Transverse colon (tissue), 4 donors: ENCODE measurements at regions not wholly inside any gene's neighbourhood (a gene's known extent, or its start where the extent isn't known, plus 50 kb on each side); places are given as distances from the start of the nearest gene placed in this dataset.
"Not testable (repeated sequence)": the region's sequence is repeated elsewhere in the genome, so short reads cannot be mapped to it uniquely, and the experiment has no call there.

Source experiments
- DNase-seq: peaks from one replicate; pipeline ENCODE4 v3.0.0-alpha.2; 2019
- H3K27ac ChIP-seq, 4 donors: fragments of 200-600 bp; sonication (generic); 2 replicates each; pipeline ENCODE4 v1.5.1; 2016 to 2018; ENCODE audit warnings: inconsistent platforms in 4 of 4
- H3K27me3 ChIP-seq: fragments of 200-600 bp; sonication (generic); 2 replicates; pipeline ENCODE4 v1.5.1; 2017; ENCODE audit warnings: inconsistent platforms
- H3K36me3 ChIP-seq, 4 donors: fragments of 200-600 bp; sonication (generic); 2 replicates each; pipeline ENCODE4 v1.5.1; 2017 to 2019; ENCODE audit warnings: inconsistent platforms in 4 of 4
- H3K4me1 ChIP-seq, 4 donors: fragments of 200-600 bp; sonication (generic); 2 replicates each; pipeline ENCODE4 v1.5.1; 2017 to 2020; ENCODE audit warnings: inconsistent platforms in 4 of 4
- H3K4me3 ChIP-seq, 4 donors: fragments of 200-600 bp; sonication (generic); 1 replicate in 1 of 4; 2 replicates in 3 of 4; pipeline versions ENCODE4 v1.5.1 to v1.6.1; 2017 to 2019; ENCODE audit warnings: inconsistent platforms in 4 of 4
- H3K9me3 ChIP-seq, 2 donors: fragments of 200-600 bp; sonication (generic); 2 replicates each; pipeline ENCODE4 v1.5.1; 2017 to 2019; ENCODE audit warnings: inconsistent platforms in 2 of 2
- EP300 ChIP-seq: sonication (generic); formaldehyde crosslinking; IDR thresholded peaks from one replicate; pipeline ENCODE4 v1.6.1; 2017; ENCODE audit warnings: antibody characterized with exemption, low read depth
- POLR2A ChIP-seq: fragments of 450-650 bp; IDR thresholded peaks from one replicate; pipeline ENCODE4 v1.6.1; 2016; ENCODE audit warnings: antibody characterized with exemption, mild to moderate bottlenecking, moderate library complexity
- POLR2AphosphoS5 ChIP-seq, 3 donors: sonication (generic); formaldehyde crosslinking; IDR thresholded peaks; one replicate each; pipeline ENCODE4 v1.6.1; 2016; ENCODE audit warnings: antibody characterized with exemption in 3 of 3
- WGBS, 2 donors: methylation state at CpG; one replicate each; pipeline ENCODE4 v1.1.5; 2018; ENCODE audit warnings: low coverage in 1 of 2; 5-methylcytosine and 5-hydroxymethylcytosine counted together
- in situ Hi-C, 4 donors: fragments of 200-750 bp; cut with MboI; loops; one replicate each; pipeline versions ENCODE4 v1.15.0 to v1.15.1; 2017; ENCODE audit warnings: low sequenced_read_pairs in 3 of 4, low pct_ligation_motif_present in 1 of 4, low pct_unique_long_range_greater_than_20kb in 1 of 4
- intact Hi-C: fragments of 100-400 bp; cut with DNase I; formaldehyde crosslinking; loops from one replicate; pipeline ENCODE4 v1.15.1; 2023; ENCODE audit warnings: low total_unique reads
- TF ChIP-seq, protein P1 (sequence below), 5 experiments: fragments of 200-600 bp in 3 of 5; fragments of 450-650 bp in 2 of 5; sonication (generic) in 3 of 5; IDR thresholded peaks; 1 replicate in 2 of 5; 2 replicates in 3 of 5; pipeline ENCODE4 v1.5.1; 2016 to 2017; ENCODE audit warnings: antibody characterized with exemption in 5 of 5, inconsistent platforms in 3 of 5, mild to moderate bottlenecking in 2 of 5, moderate library complexity in 1 of 5

DNA sequence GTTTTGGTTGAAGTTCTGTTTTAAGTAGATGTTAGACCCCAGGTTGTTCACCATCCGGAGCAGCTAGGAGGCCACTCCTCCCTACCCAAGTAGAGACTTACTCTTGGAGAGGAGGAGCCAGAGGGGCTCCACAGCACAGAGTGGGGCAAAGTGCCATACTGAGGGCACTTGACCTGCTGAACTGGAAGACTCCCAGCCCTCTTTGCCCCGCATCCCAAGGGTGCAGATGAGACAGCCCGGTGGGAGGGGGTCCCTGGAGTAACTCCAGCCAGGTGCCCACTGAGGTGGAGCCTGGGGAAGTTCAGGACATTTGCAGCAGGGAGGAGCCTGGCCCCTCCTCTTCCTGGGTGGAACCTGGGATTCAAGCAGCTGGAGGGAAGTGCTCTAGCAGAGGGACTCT is 102.1 kb upstream of the GPR6 start:
- WGBS, 2 donors: 84% methylated on average over 3 of the region's 3 CpGs; no CpG with 5 or more reads in 1 of the 2 donors
- in situ Hi-C loops: no loop called here
- H3K4me1 ChIP-seq: no peaks in the 10 kb centered on the region

DNA sequence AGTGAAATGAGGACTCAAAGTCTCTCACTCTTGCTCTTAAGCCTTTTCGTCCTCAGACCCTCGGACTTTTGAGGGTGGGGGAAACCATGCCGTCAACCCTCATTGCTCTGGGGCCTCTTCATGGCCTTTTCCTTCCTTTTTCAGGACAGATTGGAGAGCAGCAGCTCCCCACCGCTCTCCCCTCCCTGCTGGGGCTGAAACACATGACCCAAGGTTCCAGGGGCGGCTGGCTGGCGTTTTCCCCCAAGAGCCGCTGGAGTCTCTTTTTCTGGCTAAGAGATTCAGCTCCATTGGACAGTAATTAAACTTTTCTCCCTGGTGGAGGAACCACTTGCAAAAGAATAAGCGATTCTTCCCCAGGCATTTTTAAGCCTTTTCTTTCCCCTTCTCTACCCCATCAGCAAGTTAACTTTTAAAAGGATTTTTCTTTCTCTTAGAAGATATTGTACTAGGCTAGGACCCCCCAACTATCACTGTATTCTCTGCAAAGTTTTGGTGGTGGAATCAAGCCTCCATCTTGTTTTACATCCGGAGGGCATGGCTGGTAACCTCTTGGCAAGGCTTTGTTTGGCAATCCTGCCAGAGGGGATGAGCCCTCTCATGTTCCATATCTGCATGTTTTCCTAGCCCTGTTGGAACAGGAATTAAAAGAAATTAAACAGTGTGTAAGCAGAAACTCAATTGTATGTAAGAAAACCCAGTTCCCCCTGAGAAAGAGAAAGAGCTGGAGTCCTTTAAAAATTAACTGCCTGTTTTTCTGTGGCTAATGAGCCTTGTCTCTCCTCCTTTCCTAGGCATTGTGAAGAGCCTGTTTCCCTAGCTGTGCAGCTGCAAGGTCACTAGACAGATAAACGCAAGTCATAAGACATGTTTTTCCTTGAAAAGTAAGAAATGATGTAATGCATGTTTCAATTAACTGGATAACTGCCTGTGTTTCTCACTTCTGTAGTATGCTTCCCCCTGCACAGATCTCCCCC is 100.8 kb upstream of the GPR6 start:
- in situ Hi-C loops (no loop called here), intact Hi-C loops (no loop called here)
- Histone ChIP-seq H3K36me3 (no peaks in the 10 kb centered on the region), H3K4me3 (no peak overlapping the region), H3K27me3 (no peaks in the 10 kb centered on the region), H3K27ac (no peak overlapping the region), H3K9me3 (no peaks in the 10 kb centered on the region), H3K4me1 (no peaks in the 10 kb centered on the region)
- TF ChIP-seq, protein P1, sequence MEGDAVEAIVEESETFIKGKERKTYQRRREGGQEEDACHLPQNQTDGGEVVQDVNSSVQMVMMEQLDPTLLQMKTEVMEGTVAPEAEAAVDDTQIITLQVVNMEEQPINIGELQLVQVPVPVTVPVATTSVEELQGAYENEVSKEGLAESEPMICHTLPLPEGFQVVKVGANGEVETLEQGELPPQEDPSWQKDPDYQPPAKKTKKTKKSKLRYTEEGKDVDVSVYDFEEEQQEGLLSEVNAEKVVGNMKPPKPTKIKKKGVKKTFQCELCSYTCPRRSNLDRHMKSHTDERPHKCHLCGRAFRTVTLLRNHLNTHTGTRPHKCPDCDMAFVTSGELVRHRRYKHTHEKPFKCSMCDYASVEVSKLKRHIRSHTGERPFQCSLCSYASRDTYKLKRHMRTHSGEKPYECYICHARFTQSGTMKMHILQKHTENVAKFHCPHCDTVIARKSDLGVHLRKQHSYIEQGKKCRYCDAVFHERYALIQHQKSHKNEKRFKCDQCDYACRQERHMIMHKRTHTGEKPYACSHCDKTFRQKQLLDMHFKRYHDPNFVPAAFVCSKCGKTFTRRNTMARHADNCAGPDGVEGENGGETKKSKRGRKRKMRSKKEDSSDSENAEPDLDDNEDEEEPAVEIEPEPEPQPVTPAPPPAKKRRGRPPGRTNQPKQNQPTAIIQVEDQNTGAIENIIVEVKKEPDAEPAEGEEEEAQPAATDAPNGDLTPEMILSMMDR (IDR thresholded peaks at IDR 0.05): no peak
- no peak for TF ChIP-seq POLR2A
- no peak for TF ChIP-seq POLR2AphosphoS5 (IDR thresholded peaks at IDR 0.05)
- TF ChIP-seq EP300: no peak
- 79 to 83% methylated on average over 5 to 10 of the region's 10 CpGs for WGBS, 2 donors
- no peak for DNase-seq

More for the DNA sequence above, 102.1 kb upstream of the GPR6 start:
- H3K27ac ChIP-seq: no peak overlapping the region
- H3K4me3 ChIP-seq: no peak overlapping the region
- intact Hi-C loops: no loop called here
- no peak for DNase-seq
- no peaks in the 10 kb centered on the region for H3K9me3 ChIP-seq
- no peaks in the 10 kb centered on the region for H3K27me3 ChIP-seq
- no peaks in the 10 kb centered on the region for H3K36me3 ChIP-seq
- TF ChIP-seq, protein P1 (IDR thresholded peaks at IDR 0.05): no peak
- TF ChIP-seq EP300 (no peak), POLR2A (no peak), POLR2AphosphoS5 (IDR thresholded peaks at IDR 0.05) (no peak)

- 81 to 87% methylated on average over 5 to 9 of the region's 9 CpGs for WGBS, 2 donors
- in situ Hi-C loops, H3K27me3 ChIP-seq, H3K4me3 ChIP-seq, H3K4me1 ChIP-seq, intact Hi-C loops, H3K9me3 ChIP-seq, H3K27ac ChIP-seq, DNase-seq, H3K36me3 ChIP-seq: not testable (repeated sequence)
Measured at GRCh38 chr6:109878005-109878690, 100.0 kb upstream of the GPR6 start.

DNA sequence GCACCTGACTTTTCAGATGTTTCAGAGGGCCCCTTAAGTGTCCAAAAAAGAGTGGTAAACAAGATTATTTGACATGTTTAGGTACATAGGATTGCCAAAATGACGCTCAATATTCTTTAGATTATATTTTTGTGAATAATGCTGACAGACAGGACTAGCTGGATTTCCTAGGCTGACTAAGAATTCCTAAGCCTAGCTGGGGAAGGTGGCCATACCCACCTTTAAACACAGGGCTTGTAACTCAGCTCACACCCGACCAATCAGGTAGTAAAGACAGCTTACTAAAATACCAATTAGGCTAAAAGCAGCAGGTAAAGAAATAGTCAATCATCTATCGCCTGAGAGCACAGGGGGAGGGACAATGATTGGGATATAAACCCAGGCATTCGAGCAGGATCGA is 99.0 kb upstream of the GPR6 start:
- DNase-seq, H3K9me3 ChIP-seq, H3K36me3 ChIP-seq, in situ Hi-C loops, H3K4me1 ChIP-seq, H3K4me3 ChIP-seq, intact Hi-C loops, H3K27me3 ChIP-seq, H3K27ac ChIP-seq: not testable (repeated sequence)
- 56 to 75% methylated on average over 5 of the region's 5 CpGs for WGBS, 2 donors

DNA sequence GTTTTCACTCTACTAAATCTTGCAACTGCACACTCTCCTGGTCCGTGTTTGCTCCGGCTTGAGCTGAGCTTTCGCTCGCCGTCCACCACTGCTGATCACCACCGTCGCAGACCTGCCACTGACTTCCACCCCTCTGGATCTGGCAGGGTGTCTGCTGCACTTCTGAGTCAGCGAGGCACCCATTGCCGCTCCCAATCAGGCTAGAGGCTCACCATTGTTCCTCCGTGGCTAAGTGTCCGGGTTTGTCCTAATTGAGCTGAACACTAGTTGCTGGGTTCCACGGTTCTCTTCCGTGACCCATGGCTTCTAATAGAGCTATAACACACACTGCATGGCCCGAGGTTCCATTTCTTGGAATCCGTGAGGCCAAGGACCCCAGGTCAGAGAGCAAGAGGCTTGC is 98.6 kb upstream of the GPR6 start:
- Histone ChIP-seq H3K4me3 (no peak overlapping the region), H3K36me3 (no peaks in the 10 kb centered on the region), H3K27ac (no peak overlapping the region), H3K4me1 (no peaks in the 10 kb centered on the region), H3K27me3 (no peaks in the 10 kb centered on the region), H3K9me3 (no peaks in the 10 kb centered on the region)
- no peak for DNase-seq
- in situ Hi-C loops: no loop called here
- 89% methylated on average over 15 of the region's 15 CpGs; no CpG with 5 or more reads in 1 of the 2 donors for WGBS, 2 donors
- intact Hi-C loops: no loop called here
- no peak for TF ChIP-seq POLR2AphosphoS5 (IDR thresholded peaks at IDR 0.05)
- no peak for TF ChIP-seq EP300
- no peak for TF ChIP-seq POLR2A
- TF ChIP-seq, protein P1 (IDR thresholded peaks at IDR 0.05): no peak

DNA sequence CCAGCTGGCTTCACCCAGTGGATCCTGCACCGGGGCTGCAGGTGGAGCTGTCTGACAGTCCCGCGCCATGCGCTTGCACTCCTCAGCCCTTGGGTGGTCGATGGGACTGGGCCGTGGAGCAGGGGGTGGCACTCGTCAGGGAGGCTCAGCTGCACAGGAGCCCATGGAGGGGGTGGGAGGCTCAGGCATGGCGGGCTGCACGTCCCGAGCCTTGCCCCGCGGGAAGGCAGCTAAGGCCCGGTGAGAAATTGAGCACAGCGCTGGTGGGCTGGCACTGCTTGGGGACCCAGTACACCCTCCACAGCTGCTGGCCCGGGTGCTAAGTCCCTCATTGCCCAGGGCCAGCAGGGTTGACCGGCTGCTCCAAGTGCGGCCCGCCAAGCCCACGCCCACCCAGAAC is 97.0 kb upstream of the GPR6 start:
- H3K4me1 ChIP-seq, H3K27me3 ChIP-seq, H3K4me3 ChIP-seq, H3K27ac ChIP-seq, H3K9me3 ChIP-seq, H3K36me3 ChIP-seq, DNase-seq, in situ Hi-C loops, intact Hi-C loops: not testable (repeated sequence)
- 98% methylated on average over 19 of the region's 19 CpGs; no CpG with 5 or more reads in 1 of the 2 donors for whole genome bisulfite sequencing, 2 donors

- in situ Hi-C loops, H3K27me3 ChIP-seq, H3K9me3 ChIP-seq, H3K27ac ChIP-seq, H3K4me3 ChIP-seq, DNase-seq, H3K4me1 ChIP-seq, intact Hi-C loops, H3K36me3 ChIP-seq: not testable (repeated sequence)
- 91 to 100% methylated on average over 1 of the region's 1 CpG for WGBS, 2 donors
Measured at GRCh38 chr6:109881953-109882490, 96.1 kb upstream of the GPR6 start.
